Muscle of leg (tissue), 3 donors: ENCODE measurements at regions not wholly inside any gene's neighbourhood (a gene's known extent, or its start where the extent isn't known, plus 50 kb on each side); places are given as distances from the start of the nearest gene placed in this dataset.

ENCODE experiments used
- DNase-seq: peaks from one replicate; pipeline ENCODE4 v3.0.0; 2013
- H3K27ac ChIP-seq: one replicate; pipeline ENCODE4 v1.5.1; 2013; ENCODE audit warnings: mild to moderate bottlenecking, low read length, control low read depth
- H3K27me3 ChIP-seq: one replicate; pipeline ENCODE4 v1.6.1; 2013; ENCODE audit warnings: low read length; ENCODE audit not compliant: control insufficient read depth, insufficient read depth
- H3K36me3 ChIP-seq: one replicate; pipeline ENCODE4 v1.6.1; 2013; ENCODE audit warnings: low read length; ENCODE audit not compliant: control insufficient read depth, insufficient read depth
- H3K4me1 ChIP-seq: one replicate; pipeline ENCODE4 v1.6.1; 2013; ENCODE audit warnings: low read length; ENCODE audit not compliant: control insufficient read depth, insufficient read depth
- H3K4me3 ChIP-seq: one replicate; pipeline ENCODE4 v1.5.1; 2013; ENCODE audit warnings: low read length, control low read depth
- H3K9me3 ChIP-seq: replicated peaks from 2 replicates; pipeline ENCODE4 v1.6.1; 2013; ENCODE audit warnings: low read depth, low read length; ENCODE audit not compliant: control insufficient read depth
- WGBS: methylation state at CpG from one replicate; pipeline ENCODE4 v1.1.5; 2013; ENCODE audit warnings: missing lambda C conversion rate; ENCODE audit not compliant: insufficient coverage; 5-methylcytosine and 5-hydroxymethylcytosine counted together

GRCh38 chr9:16033921-16034691, 481.3 kb downstream of the CCDC171 start:
- H3K4me3 ChIP-seq, result no peak overlapping the region
- no peaks in the 10 kb centered on the region for H3K9me3 ChIP-seq
- peak; percentile 22 for DNase-seq
- no peak overlapping the region for H3K27ac ChIP-seq
- no peaks in the 10 kb centered on the region for H3K36me3 ChIP-seq
- WGBS, result 77% methylated on average over 4 of the region's 10 CpGs
- no peaks in the 10 kb centered on the region for H3K27me3 ChIP-seq
- peaks cover 18% of the 10 kb centered on the region for H3K4me1 ChIP-seq

- H3K9me3 ChIP-seq, result no peaks in the 10 kb centered on the region
- peaks cover 28% of the 10 kb centered on the region for H3K4me1 ChIP-seq
- 37% methylated on average over 6 of the region's 11 CpGs for WGBS
- peak overlapping the region; percentile 60 for H3K27ac ChIP-seq
- H3K4me3 ChIP-seq, result no peak overlapping the region
- H3K36me3 ChIP-seq, result no peaks in the 10 kb centered on the region
- H3K27me3 ChIP-seq, result no peaks in the 10 kb centered on the region
- peak; percentile 91 for DNase-seq
Observed at GRCh38 chr9:16039218-16039987, 486.6 kb downstream of the CCDC171 start.

- no peaks in the 10 kb centered on the region for H3K27me3 ChIP-seq
- H3K36me3 ChIP-seq, result no peaks in the 10 kb centered on the region
- no peaks in the 10 kb centered on the region for H3K9me3 ChIP-seq
- WGBS, result 43% methylated on average over 6 of the region's 10 CpGs
- H3K27ac ChIP-seq, result peak overlapping the region; percentile 60
- H3K4me3 ChIP-seq, result no peak overlapping the region
- H3K4me1 ChIP-seq, result peaks cover 28% of the 10 kb centered on the region
- DNase-seq, result peak; percentile 61
Observed at GRCh38 chr9:16039988-16040761, 487.3 kb downstream of the CCDC171 start.

GRCh38 chr9:16043756-16044578, 491.1 kb downstream of the CCDC171 start:
- no peak overlapping the region for H3K27ac ChIP-seq
- no peaks in the 10 kb centered on the region for H3K9me3 ChIP-seq
- WGBS, result 55% methylated on average over 2 of the region's 5 CpGs
- DNase-seq, result peak; percentile 69
- H3K36me3 ChIP-seq, result no peaks in the 10 kb centered on the region
- no peak overlapping the region for H3K4me3 ChIP-seq
- peaks cover 32% of the 10 kb centered on the region for H3K4me1 ChIP-seq
- no peaks in the 10 kb centered on the region for H3K27me3 ChIP-seq

- Histone ChIP-seq H3K4me3 (no peak overlapping the region), H3K4me1 (peaks cover 26% of the 10 kb centered on the region), H3K9me3 (no peaks in the 10 kb centered on the region), H3K27ac (peak overlapping the region; percentile 37), H3K36me3 (no peaks in the 10 kb centered on the region), H3K27me3 (no peaks in the 10 kb centered on the region)
- WGBS, result no CpG with 5 or more reads among the region's 2 CpGs
- DNase-seq, result peak; percentile 63
Observed at GRCh38 chr9:16044579-16044881, 491.7 kb downstream of the CCDC171 start.

- no peak overlapping the region for H3K27ac ChIP-seq
- no peaks in the 10 kb centered on the region for H3K36me3 ChIP-seq
- no peak for DNase-seq
- H3K4me3 ChIP-seq, result no peak overlapping the region
- peaks cover 16% of the 10 kb centered on the region for H3K4me1 ChIP-seq
- WGBS, result 86% methylated on average over 2 of the region's 2 CpGs
- no peaks in the 10 kb centered on the region for H3K27me3 ChIP-seq
- no peaks in the 10 kb centered on the region for H3K9me3 ChIP-seq
Observed at GRCh38 chr9:16045651-16046280, 492.9 kb downstream of the CCDC171 start.

- DNase-seq, result no peak
- WGBS, result 79% methylated on average over 3 of the region's 5 CpGs
- Histone ChIP-seq H3K36me3 (no peaks in the 10 kb centered on the region), H3K4me3 (no peak overlapping the region), H3K9me3 (no peaks in the 10 kb centered on the region), H3K27ac (no peak overlapping the region), H3K4me1 (peaks cover 13% of the 10 kb centered on the region), H3K27me3 (no peaks in the 10 kb centered on the region)
Observed at GRCh38 chr9:16046713-16047112, 493.9 kb downstream of the CCDC171 start.

- Histone ChIP-seq H3K4me1 (peaks cover 10% of the 10 kb centered on the region), H3K4me3 (no peak overlapping the region), H3K9me3 (no peaks in the 10 kb centered on the region), H3K27ac (no peak overlapping the region), H3K27me3 (peaks cover 2% of the 10 kb centered on the region), H3K36me3 (no peaks in the 10 kb centered on the region)
- no peak for DNase-seq
- WGBS, result 59% methylated on average over 5 of the region's 5 CpGs
Observed at GRCh38 chr9:16048129-16048528, 495.3 kb downstream of the CCDC171 start.

- no peaks in the 10 kb centered on the region for H3K9me3 ChIP-seq
- peaks cover 2% of the 10 kb centered on the region for H3K27me3 ChIP-seq
- 86% methylated on average over 3 of the region's 5 CpGs for WGBS
Observed at GRCh38 chr9:16052146-16052545, 499.3 kb downstream of the CCDC171 start.

More at GRCh38 chr9:16052146-16052545, 499.3 kb downstream of the CCDC171 start:
- H3K36me3 ChIP-seq, result no peaks in the 10 kb centered on the region
- H3K4me3 ChIP-seq, result no peak overlapping the region
- H3K4me1 ChIP-seq, result no peaks in the 10 kb centered on the region
- H3K27ac ChIP-seq, result no peak overlapping the region
- DNase-seq, result no peak
